GM23338 (cell line): ENCODE measurements at regions not wholly inside any gene's neighbourhood (a gene's known extent, or its start where the extent isn't known, plus 50 kb on each side); places are given as distances from the start of the nearest gene placed in this dataset.

Experiments used
- ATAC-seq: fragments of 200-7000 bp; cut with Tn5 transposase; 3 replicates; pipeline ENCODE4 v1.9.1; 2020
- DNase-seq: peaks from one replicate; pipeline ENCODE4 v3.0.0-alpha.2; 2015; ENCODE audit warnings: low spot score
- H2AFZ ChIP-seq: fragments of 200-600 bp; sonication (generic); 2 replicates; pipeline ENCODE4 v1.8.0; 2016; ENCODE audit warnings: antibody characterized with exemption, mild to moderate bottlenecking, moderate library complexity
- H3F3A ChIP-seq: fragments of 200-600 bp; sonication (generic); replicated peaks from 2 replicates; pipeline ENCODE4 v1.8.0; 2017; ENCODE audit warnings: antibody characterized with exemption, mixed run types, low read depth
- H3K27ac ChIP-seq: fragments of 200-600 bp; sonication (generic); 2 replicates; pipeline ENCODE4 v1.6.1; 2016; ENCODE audit warnings: low read depth
- H3K27me3 ChIP-seq: fragments of 200-600 bp; sonication (generic); 2 replicates; pipeline ENCODE4 v1.8.0; 2016; ENCODE audit warnings: mild to moderate bottlenecking, mixed run types, moderate library complexity; ENCODE audit not compliant: insufficient read depth
- H3K36me3 ChIP-seq: fragments of 200-600 bp; sonication (generic); 2 replicates; pipeline ENCODE4 v1.8.0; 2016; ENCODE audit warnings: mild to moderate bottlenecking; ENCODE audit not compliant: insufficient read depth
- H3K4me1 ChIP-seq: fragments of 200-600 bp; sonication (generic); 2 replicates; pipeline ENCODE4 v1.8.0; 2016; ENCODE audit warnings: mild to moderate bottlenecking, moderate library complexity; ENCODE audit not compliant: insufficient read depth
- H3K4me2 ChIP-seq: fragments of 200-600 bp; sonication (generic); 2 replicates; pipeline ENCODE4 v1.7.1; 2017; ENCODE audit warnings: mixed run types
- H3K4me3 ChIP-seq: fragments of 200-600 bp; sonication (generic); 2 replicates; pipeline ENCODE4 v1.6.1; 2016; ENCODE audit warnings: mixed run types
- H3K79me2 ChIP-seq: fragments of 200-600 bp; sonication (generic); replicated peaks from 2 replicates; pipeline ENCODE4 v1.8.0; 2017; ENCODE audit warnings: mild to moderate bottlenecking; ENCODE audit not compliant: insufficient read depth
- H3K9me2 ChIP-seq: fragments of 200-600 bp; sonication (generic); 2 replicates; pipeline ENCODE4 v1.8.0; 2017; ENCODE audit not compliant: insufficient read depth
- H4K20me1 ChIP-seq: fragments of 200-600 bp; sonication (generic); replicated peaks from 2 replicates; pipeline ENCODE4 v1.8.0; 2017; ENCODE audit warnings: mild to moderate bottlenecking; ENCODE audit not compliant: insufficient read depth
- H3K27ac Mint-ChIP-seq: 2 replicates; pipeline ENCODE4 v1.8.0; 2020; ENCODE audit warnings: inconsistent platforms, mild to moderate bottlenecking, moderate library complexity, mixed read lengths
- H3K27me3 Mint-ChIP-seq: 3 replicates; pipeline ENCODE4 v1.8.0; 2022; ENCODE audit warnings: low read depth, mild to moderate bottlenecking, moderate library complexity, mixed read lengths, inconsistent platforms; ENCODE audit not compliant: insufficient read depth, poor library complexity
- H3K36me3 Mint-ChIP-seq: 3 replicates; pipeline ENCODE4 v1.8.0; 2021; ENCODE audit warnings: low read depth, mild to moderate bottlenecking, inconsistent platforms, moderate library complexity, mixed read lengths
- H3K4me1 Mint-ChIP-seq: 3 replicates; pipeline ENCODE4 v1.8.0; 2020; ENCODE audit warnings: mild to moderate bottlenecking, inconsistent platforms, mixed read lengths
- H3K4me3 Mint-ChIP-seq: 3 replicates; pipeline ENCODE4 v1.8.0; 2021; ENCODE audit warnings: moderate library complexity, mild to moderate bottlenecking, inconsistent platforms, mixed read lengths
- H3K9me3 Mint-ChIP-seq: 3 replicates; pipeline ENCODE4 v1.8.0; 2020; ENCODE audit warnings: moderate library complexity, mild to moderate bottlenecking, inconsistent platforms, mixed read lengths
- CREB1 ChIP-seq: fragments of 250-450 bp; sonication (Bioruptor Pico); IDR thresholded peaks from 2 replicates; pipeline ENCODE4 v1.5.0; 2020; ENCODE audit warnings: low read depth, mild to moderate bottlenecking, moderate library complexity
- CTCF ChIP-seq, 2 experiments: fragments of 200-600 bp in 1 of 2; sonication (generic) in 1 of 2; conservative IDR thresholded peaks; 2 replicates each; pipeline versions ENCODE4 v1.5.1 to v1.6.1; 2016 to 2017; ENCODE audit warnings: antibody characterized with exemption in 2 of 2, low read depth in 2 of 2, mild to moderate bottlenecking in 2 of 2, moderate library complexity in 1 of 2
- ETS1 ChIP-seq: IDR thresholded peaks from 2 replicates; pipeline ENCODE4 v1.6.1; 2016; ENCODE audit warnings: antibody characterized with exemption
- EZH2 ChIP-seq: fragments of 200-600 bp; sonication (generic); IDR thresholded peaks from one replicate; pipeline ENCODE4 v1.8.0; 2017; ENCODE audit warnings: antibody characterized with exemption, mild to moderate bottlenecking, low read depth; ENCODE audit not compliant: unreplicated experiment
- EZH2phosphoT487 ChIP-seq: fragments of 200-600 bp; sonication (generic); IDR thresholded peaks from one replicate; pipeline ENCODE4 v1.8.1; 2018; ENCODE audit warnings: antibody characterized with exemption; ENCODE audit not compliant: unreplicated experiment
- JUNB ChIP-seq: IDR thresholded peaks from one replicate; pipeline ENCODE4 v1.6.1; 2016; ENCODE audit warnings: antibody characterized with exemption; ENCODE audit not compliant: unreplicated experiment
- NANOG ChIP-seq: IDR thresholded peaks from 2 replicates; pipeline ENCODE4 v1.6.1; 2016; ENCODE audit warnings: antibody characterized with exemption, borderline replicate concordance
- REST ChIP-seq: IDR thresholded peaks from one replicate; pipeline ENCODE4 v1.6.1; 2018; ENCODE audit warnings: antibody characterized with exemption; ENCODE audit not compliant: unreplicated experiment
- ZNF114 ChIP-seq: fragments of 250-450 bp; sonication (Bioruptor Pico); IDR thresholded peaks from 2 replicates; pipeline ENCODE4 v1.5.0; 2020; ENCODE audit warnings: mild to moderate bottlenecking, moderate library complexity
- ZNF331 ChIP-seq: fragments of 250-450 bp; sonication (Bioruptor Pico); IDR thresholded peaks from 2 replicates; pipeline ENCODE4 v1.5.0; 2020; ENCODE audit warnings: low read depth, mild to moderate bottlenecking, moderate library complexity

GRCh38 chr3:127493924-127494646 lies 96.4 kb downstream of the TPRA1 start:
- no peak overlapping the region; the same call in 1 of the 2 replicates for H3K4me3 ChIP-seq
- H3K9me2 ChIP-seq, result peaks cover 8% of the 10 kb centered on the region
- peaks cover 19% of the 10 kb centered on the region for H3K36me3 Mint-ChIP-seq
- no peaks in the 10 kb centered on the region for H3K27me3 ChIP-seq
- no peak overlapping the region for H2AFZ ChIP-seq
- H4K20me1 ChIP-seq, result no peaks in the 10 kb centered on the region
- H3K4me2 ChIP-seq, result peak overlapping the region; percentile 37; the same call in 1 of the 2 replicates
- H3K9me3 Mint-ChIP-seq, result peaks cover 35% of the 10 kb centered on the region
- H3K4me1 Mint-ChIP-seq, result peaks cover 14% of the 10 kb centered on the region
- ATAC-seq (no peak), DNase-seq (peak; percentile 43)
- no peaks in the 10 kb centered on the region for H3K79me2 ChIP-seq
- no peaks in the 10 kb centered on the region for H3F3A ChIP-seq
- no peak overlapping the region for H3K27ac Mint-ChIP-seq
- peaks cover 5% of the 10 kb centered on the region for H3K27me3 Mint-ChIP-seq
- no peak; the same call in 1 of the 2 replicates for TF ChIP-seq NANOG
- TF ChIP-seq CTCF (conservative IDR thresholded peaks at IDR 0.05; ENCODE audit: low read depth in 2 of 2), result no peak
- no peak overlapping the region for H3K27ac ChIP-seq
- H3K4me3 Mint-ChIP-seq, result no peak overlapping the region
- 0 out of 2 replicates have a peak, but pooled peaks cover under 1% of the 10 kb centered on the region for H3K36me3 ChIP-seq
- peaks cover 5% of the 10 kb centered on the region; the same call in 1 of the 2 replicates for H3K4me1 ChIP-seq

GRCh38 chr3:127492426-127492825 lies 98.1 kb downstream of the TPRA1 start:
- Histone ChIP-seq H3K27ac (no peak overlapping the region), H3K4me2 (no peak overlapping the region), H3K4me3 (no peak overlapping the region), H4K20me1 (no peaks in the 10 kb centered on the region), H3K27me3 (no peaks in the 10 kb centered on the region), H3K36me3 (no peaks in the 10 kb centered on the region), H3F3A (no peaks in the 10 kb centered on the region), H2AFZ (no peak overlapping the region), H3K9me2 (peaks cover 8% of the 10 kb centered on the region), H3K79me2 (no peaks in the 10 kb centered on the region), H3K4me1 (peaks cover 5% of the 10 kb centered on the region; the same call in 1 of the 2 replicates)
- Mint-ChIP-seq H3K27me3 (peaks cover 7% of the 10 kb centered on the region), H3K27ac (no peak overlapping the region), H3K9me3 (peaks cover 37% of the 10 kb centered on the region), H3K4me3 (no peak overlapping the region), H3K4me1 (peaks cover 14% of the 10 kb centered on the region), H3K36me3 (peaks cover 19% of the 10 kb centered on the region)
- ATAC-seq (no peak), DNase-seq (no peak)
- TF ChIP-seq ETS1 (no peak), ZNF331 (CRISPR knock-in tag) (no peak), CREB1 (CRISPR knock-in tag) (no peak), EZH2phosphoT487 (no peak), REST (no peak), EZH2 (no peak), CTCF (conservative IDR thresholded peaks at IDR 0.05; ENCODE audit: low read depth in 2 of 2) (no peak), ZNF114 (no peak), JUNB (no peak)
